Esophagus squamous epithelium (tissue), 5 donors: ENCODE measurements at regions not wholly inside any gene's neighbourhood (a gene's known extent, or its start where the extent isn't known, plus 50 kb on each side); places are given as distances from the start of the nearest gene placed in this dataset.

Experiments used
- DNase-seq: peaks from one replicate; lab custom pipeline; 2025; lab: John Stamatoyannopoulos, UW
- H3K27ac ChIP-seq, 4 donors: fragments of 200-600 bp; sonication (generic); one replicate each; pipeline ENCODE4 v1.5.1; 2016 to 2019; ENCODE audit warnings: mild to moderate bottlenecking in 1 of 4
- H3K27me3 ChIP-seq, 4 donors: fragments of 200-600 bp; sonication (generic); 1 replicate in 3 of 4; 2 replicates in 1 of 4; pipeline versions ENCODE4 v1.5.1 to v1.6.0; 2017 to 2021; ENCODE audit warnings: antibody characterized with exemption in 1 of 4
- H3K36me3 ChIP-seq, 3 donors: fragments of 200-600 bp; sonication (generic); one replicate each; pipeline ENCODE4 v1.5.1; 2016 to 2019
- H3K4me1 ChIP-seq, 3 donors: fragments of 200-600 bp; sonication (generic); one replicate each; pipeline ENCODE4 v1.5.1; 2017 to 2019
- H3K4me3 ChIP-seq, 4 donors: fragments of 200-600 bp; sonication (generic); 1 replicate in 3 of 4; 2 replicates in 1 of 4; pipeline ENCODE4 v1.5.1; 2016 to 2019; ENCODE audit warnings: mild to moderate bottlenecking in 2 of 4, moderate library complexity in 1 of 4
- H3K9me3 ChIP-seq, 3 donors: fragments of 200-600 bp; sonication (generic); one replicate each; pipeline ENCODE4 v1.5.1; 2016 to 2019
- CTCF ChIP-seq, 6 experiments: fragments of 450-650 bp in 4 of 6; fragments of 200-600 bp in 2 of 6; sonication (generic) in 2 of 6; IDR thresholded peaks; one replicate each; pipeline ENCODE4 v1.5.1; 2016 to 2019; ENCODE audit warnings: antibody characterized with exemption in 6 of 6, mild to moderate bottlenecking in 4 of 6, moderate library complexity in 4 of 6
- POLR2A ChIP-seq, 4 donors: fragments of 450-650 bp; IDR thresholded peaks; one replicate each; pipeline ENCODE4 v1.6.1; 2017; ENCODE audit warnings: antibody characterized with exemption in 4 of 4, mild to moderate bottlenecking in 4 of 4, moderate library complexity in 3 of 4
- WGBS, 2 donors: methylation state at CpG; one replicate each; pipeline ENCODE4 v1.1.5; 2018; 5-methylcytosine and 5-hydroxymethylcytosine counted together
- intact Hi-C: fragments of 100-400 bp; cut with DNase I; formaldehyde crosslinking; loops from one replicate; pipeline ENCODE4 v1.15.0; 2022
- donor health status: DM: yes; HTN: yes; CAD: no.

DNA sequence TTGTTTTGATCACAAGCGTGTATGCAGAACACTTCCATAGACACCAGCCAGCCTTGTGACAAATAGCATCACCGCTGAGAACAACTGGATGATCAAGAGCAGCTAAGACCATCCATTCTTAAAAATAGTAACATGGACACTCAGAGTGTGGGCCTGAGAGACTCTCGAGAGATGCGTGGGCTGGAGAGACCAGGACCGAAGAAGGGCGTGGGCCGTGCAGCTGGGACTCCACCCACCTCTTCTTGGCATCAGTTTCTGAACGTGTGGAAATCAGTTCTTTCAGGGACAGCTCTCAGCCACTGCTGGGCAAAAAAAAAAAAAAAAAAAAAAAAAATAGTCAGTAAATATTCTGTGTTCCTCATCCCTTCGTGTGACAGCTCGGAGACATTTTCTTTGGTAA lies 314.5 kb upstream of the CDH4 start:
- 65 to 74% methylated on average over 8 to 10 of the region's 10 CpGs for WGBS, 2 donors
- H3K9me3 ChIP-seq: no peaks in the 10 kb centered on the region
- no peak overlapping the region for H3K27ac ChIP-seq
- intact Hi-C loops: no loop called here
- H3K36me3 ChIP-seq: no peaks in the 10 kb centered on the region
- H3K27me3 ChIP-seq: no peaks in the 10 kb centered on the region
- no peak for DNase-seq
- TF ChIP-seq CTCF (IDR thresholded peaks at IDR 0.05): no peak
- TF ChIP-seq POLR2A (IDR thresholded peaks at IDR 0.05): no peak
- peaks cover 0 to 16% (median 0%) of the 10 kb centered on the region in 3 donors for H3K4me1 ChIP-seq
- no peak overlapping the region for H3K4me3 ChIP-seq

GRCh38 chr20:60941379-60941778 lies 310.7 kb upstream of the CDH4 start:
- Histone ChIP-seq H3K4me1 (peaks cover 0 to 4% (median 0%) of the 10 kb centered on the region in 3 donors), H3K27me3 (peaks cover 0 to 5% (median 0%) of the 10 kb centered on the region in 4 donors), H3K4me3 (no peak overlapping the region), H3K27ac (no peak overlapping the region), H3K9me3 (no peaks in the 10 kb centered on the region), H3K36me3 (no peaks in the 10 kb centered on the region)
- 74 to 76% methylated on average over 4 to 6 of the region's 6 CpGs for WGBS, 2 donors
- intact Hi-C loops: no loop called here
- DNase-seq: no peak
- TF ChIP-seq CTCF (IDR thresholded peaks at IDR 0.05) (no peak), POLR2A (IDR thresholded peaks at IDR 0.05) (no peak)

GRCh38 chr20:60947819-60948218 lies 304.2 kb upstream of the CDH4 start:
- no peak for TF ChIP-seq CTCF (IDR thresholded peaks at IDR 0.05)
- no peak for TF ChIP-seq POLR2A (IDR thresholded peaks at IDR 0.05)
- Histone ChIP-seq H3K9me3 (no peaks in the 10 kb centered on the region), H3K36me3 (no peaks in the 10 kb centered on the region), H3K27me3 (peaks cover 0 to 5% (median 0%) of the 10 kb centered on the region in 4 donors), H3K4me1 (no peaks in the 10 kb centered on the region), H3K4me3 (no peak overlapping the region), H3K27ac (no peak overlapping the region)
- intact Hi-C loops: no loop called here
- no peak for DNase-seq
- WGBS, 2 donors: 72 to 91% methylated on average over 2 to 5 of the region's 7 CpGs

DNA sequence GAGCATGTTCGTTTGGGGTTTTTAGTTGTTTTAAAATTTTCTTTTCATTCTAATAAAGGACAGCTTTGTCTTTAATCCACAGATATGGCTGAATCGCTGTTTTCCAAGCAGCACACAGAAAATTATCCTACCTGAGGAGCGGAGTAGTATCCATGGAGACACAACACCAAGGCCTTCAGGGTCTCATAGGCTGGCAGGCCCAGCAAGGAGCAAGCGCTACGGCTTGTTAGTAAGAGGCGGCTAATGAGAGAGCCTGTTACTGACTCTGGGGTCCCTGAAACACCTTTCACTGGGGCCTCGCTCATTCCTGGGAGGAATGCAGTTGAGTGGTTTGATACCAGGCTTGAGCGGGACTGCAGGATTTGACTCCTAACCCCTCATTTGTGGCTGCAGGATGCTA lies 303.8 kb upstream of the CDH4 start:
- TF ChIP-seq POLR2A (IDR thresholded peaks at IDR 0.05): no peak
- TF ChIP-seq CTCF (IDR thresholded peaks at IDR 0.05): no peak

GRCh38 chr20:60950561-60950960 lies 301.5 kb upstream of the CDH4 start:
- TF ChIP-seq CTCF (IDR thresholded peaks at IDR 0.05): no peak
- no peak for TF ChIP-seq POLR2A (IDR thresholded peaks at IDR 0.05)
- Histone ChIP-seq H3K4me3 (no peak overlapping the region), H3K27ac (no peak overlapping the region), H3K9me3 (no peaks in the 10 kb centered on the region), H3K27me3 (peaks cover 0 to 1% (median 0%) of the 10 kb centered on the region in 4 donors), H3K4me1 (no peaks in the 10 kb centered on the region), H3K36me3 (no peaks in the 10 kb centered on the region)
- intact Hi-C loops: no loop called here
- no peak for DNase-seq
- 42 to 88% methylated on average over 3 to 5 of the region's 5 CpGs for WGBS, 2 donors

More for the DNA sequence above, 303.8 kb upstream of the CDH4 start:
- H3K36me3 ChIP-seq: no peaks in the 10 kb centered on the region
- intact Hi-C loops: no loop called here
- no peaks in the 10 kb centered on the region for H3K9me3 ChIP-seq
- H3K27ac ChIP-seq: no peak overlapping the region
- WGBS, 2 donors: 79 to 86% methylated on average over 5 to 8 of the region's 8 CpGs
- no peak for DNase-seq
- no peaks in the 10 kb centered on the region for H3K4me1 ChIP-seq
- H3K27me3 ChIP-seq: peaks cover 0 to 5% (median 0%) of the 10 kb centered on the region in 4 donors
- no peak overlapping the region for H3K4me3 ChIP-seq
